ENCODE measurements at regions not wholly inside any gene's neighbourhood (a gene's known extent, or its start where the extent isn't known, plus 50 kb on each side); places are given as distances from the start of the nearest gene placed in this dataset.

DNA sequence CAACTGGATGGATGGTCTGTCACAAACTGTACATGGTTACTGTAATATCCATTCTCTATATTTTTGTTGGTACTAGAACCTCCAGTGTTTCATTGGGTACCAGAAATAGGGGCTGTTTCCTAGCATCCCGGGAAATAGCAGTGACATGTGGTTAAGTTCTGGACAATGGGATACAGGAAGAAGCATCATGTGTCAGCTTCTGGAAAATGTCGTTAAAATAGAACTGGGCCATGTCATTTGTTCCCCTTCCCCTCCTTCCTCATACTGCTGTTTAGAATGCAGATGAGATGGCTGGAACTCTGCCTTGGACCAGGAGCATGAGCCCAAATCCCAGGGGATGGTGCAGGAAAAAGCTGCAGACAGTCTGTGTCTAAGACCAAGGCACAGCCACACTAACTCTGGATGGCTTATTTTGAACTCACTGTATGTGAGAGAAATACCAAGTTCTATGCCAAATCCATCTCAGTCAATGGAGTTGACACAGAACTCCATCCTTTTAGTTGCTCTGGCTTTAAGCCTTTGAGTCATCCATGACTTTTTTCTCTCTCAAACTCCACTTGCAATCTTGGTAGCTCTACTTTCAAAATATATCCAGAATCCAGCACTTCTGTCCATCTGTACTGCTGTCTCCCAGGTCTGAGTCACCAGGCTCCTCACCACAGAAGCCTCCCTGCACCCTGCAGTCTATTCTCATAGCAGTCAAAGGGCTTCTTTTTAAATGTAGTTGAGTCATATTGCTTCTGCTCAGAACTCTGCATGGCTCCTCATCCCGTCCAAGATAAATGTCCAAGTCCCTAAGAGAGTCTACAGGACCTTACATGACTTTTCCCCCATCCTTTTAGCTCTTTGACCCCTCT is 184.2 kb downstream of the NSG2 start:
- no peak for DNase-seq (ENCODE audit: low read depth in 2 of 2, low spot score in 1 of 2)

GRCh38 chr5:174231956-174232487 is 186.5 kb downstream of the NSG2 start:
- DNase-seq (ENCODE audit: low read depth in 2 of 2, low spot score in 1 of 2), result no peak

DNA sequence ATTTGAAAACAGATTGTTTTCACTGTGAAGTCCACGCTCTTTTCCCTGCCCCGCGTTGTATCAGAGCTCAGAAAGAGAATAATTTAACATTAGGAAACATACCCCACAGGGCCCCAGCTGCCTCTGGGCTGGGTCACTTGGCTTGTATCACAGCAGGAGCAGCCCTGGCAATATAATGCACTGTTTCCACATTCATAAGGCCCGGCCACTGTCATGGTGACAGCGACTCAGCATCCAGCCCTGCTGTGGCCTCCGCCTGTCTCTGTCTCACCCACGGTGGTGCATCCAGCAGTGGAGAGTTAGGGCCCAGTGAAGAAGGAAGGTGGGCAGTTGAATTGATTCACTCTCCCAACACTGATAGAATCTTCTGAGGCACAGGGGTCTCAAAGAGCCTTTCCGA is 188.9 kb downstream of the NSG2 start:
- no peak for DNase-seq (ENCODE audit: low read depth in 2 of 2, low spot score in 1 of 2)

DNA sequence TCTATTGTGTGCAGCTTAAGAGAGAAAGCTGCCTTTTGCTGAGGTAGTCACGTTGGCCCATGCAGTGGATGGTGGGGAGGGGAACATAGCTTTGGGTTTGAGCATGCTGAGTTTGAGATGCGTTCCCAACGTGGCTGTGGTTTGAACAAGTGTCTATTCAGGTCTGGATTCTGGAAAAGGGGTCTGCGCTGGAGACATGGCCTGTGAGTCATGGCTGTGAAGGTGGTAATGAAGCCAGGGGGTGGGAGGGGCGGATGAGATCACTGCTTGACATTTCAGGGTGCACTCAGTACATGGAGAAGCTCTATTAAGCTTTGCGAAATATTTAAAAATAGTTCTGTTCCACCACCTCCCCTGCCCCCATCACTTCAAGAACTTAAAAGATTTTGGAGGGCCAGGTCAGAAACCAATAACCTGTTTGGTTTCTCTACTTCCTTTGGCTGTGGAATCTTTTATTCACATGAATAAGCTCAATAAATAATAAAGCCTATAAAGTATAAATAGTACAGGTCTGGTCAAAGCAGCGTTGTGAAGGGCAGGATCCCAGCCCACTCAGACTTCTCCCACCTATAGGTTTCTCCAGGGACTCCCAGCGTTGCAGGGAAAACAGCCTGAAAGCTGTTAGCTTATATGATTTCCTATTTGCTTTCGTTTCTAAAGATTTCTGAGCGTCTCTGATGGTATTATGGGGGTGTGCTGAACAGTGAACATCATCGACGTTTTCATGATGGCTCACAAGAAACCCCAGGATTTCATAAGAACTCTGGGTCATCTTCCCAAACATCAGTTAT is 189.9 kb downstream of the NSG2 start:
- DNase-seq (ENCODE audit: low read depth in 2 of 2, low spot score in 1 of 2), result no peak

- DNase-seq (ENCODE audit: low read depth in 2 of 2, low spot score in 1 of 2), result no peak
These were observed 190.6 kb downstream of the NSG2 start for GRCh38 chr5:174236070-174236469.

- DNase-seq (ENCODE audit: low read depth in 2 of 2, low spot score in 1 of 2), result no peak
These were observed 194.2 kb downstream of the NSG2 start for GRCh38 chr5:174239718-174240117.

DNA sequence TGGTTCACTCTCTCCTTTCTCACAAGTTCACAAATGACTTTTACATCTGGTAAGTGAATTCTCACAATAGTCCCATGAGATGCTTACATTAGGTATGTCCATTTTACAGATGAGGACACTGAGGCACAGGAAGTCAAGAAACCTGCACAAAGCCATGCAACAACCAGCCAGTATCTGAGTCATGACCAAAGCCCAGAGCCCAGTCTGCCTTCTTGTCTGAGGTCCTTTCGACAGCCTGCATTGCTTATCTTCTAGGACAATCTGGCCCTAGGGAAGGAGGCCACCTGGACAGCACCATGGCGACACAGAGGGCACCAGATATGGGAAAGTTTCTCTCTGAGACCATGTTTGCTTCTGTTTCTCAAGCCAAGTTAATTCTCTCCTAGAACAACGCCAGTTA is 197.1 kb downstream of the NSG2 start:
- DNase-seq (ENCODE audit: low read depth in 2 of 2, low spot score in 1 of 2), result no peak

- DNase-seq (ENCODE audit: low read depth in 2 of 2, low spot score in 1 of 2), result no peak
These were observed 198.4 kb downstream of the NSG2 start for GRCh38 chr5:174243904-174244303.

DNA sequence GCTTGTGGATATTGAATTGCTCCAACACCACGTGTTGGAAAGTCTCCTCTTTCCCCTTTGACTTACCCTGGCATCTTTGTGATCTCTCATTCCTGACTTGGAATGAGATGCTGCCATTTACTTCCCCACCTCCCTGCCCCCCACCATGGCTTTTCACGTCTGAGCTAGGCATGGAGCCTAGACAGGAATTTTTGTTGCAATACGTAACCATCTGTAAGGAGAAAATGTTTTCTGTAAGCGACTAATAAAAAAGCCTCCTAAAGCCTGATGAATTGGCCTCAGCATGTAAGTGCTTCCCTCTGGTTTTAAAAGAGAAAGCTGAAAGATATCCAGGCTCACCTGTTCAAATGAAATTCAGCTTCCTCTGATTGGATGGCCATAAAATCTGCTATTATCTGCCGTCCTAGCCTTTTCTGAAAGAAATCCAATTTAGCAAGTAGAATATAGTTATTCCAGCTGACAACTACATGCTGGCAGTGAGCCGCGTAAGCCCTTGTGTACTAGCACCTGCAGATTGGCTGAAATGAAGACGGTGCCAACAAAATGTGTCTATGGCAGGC is 200.1 kb downstream of the NSG2 start:
- DNase-seq (ENCODE audit: low read depth in 2 of 2, low spot score in 1 of 2), result no peak

DNA sequence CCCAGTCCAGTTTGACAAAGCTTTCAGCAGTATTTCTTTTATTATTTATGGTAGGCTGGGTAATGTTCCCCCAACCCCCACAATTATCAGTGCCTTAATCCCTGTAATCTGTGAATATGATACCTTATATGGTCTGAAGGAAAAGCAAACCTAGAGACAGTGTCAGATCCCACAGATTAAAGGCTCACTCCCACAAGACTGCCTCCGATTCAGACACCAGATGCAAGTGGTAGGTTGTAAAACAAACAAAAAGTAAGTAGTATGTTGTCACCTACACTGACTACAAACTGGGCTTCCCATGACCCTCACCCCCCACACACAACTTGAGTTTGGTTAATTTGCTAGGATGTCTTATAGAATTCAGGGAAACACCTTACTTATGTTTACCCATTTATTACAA is 201.2 kb downstream of the NSG2 start:
- no peak for DNase-seq (ENCODE audit: low read depth in 2 of 2, low spot score in 1 of 2)

GRCh38 chr5:174247301-174247700 is 201.8 kb downstream of the NSG2 start:
- DNase-seq (ENCODE audit: low read depth in 2 of 2, low spot score in 1 of 2), result no peak

DNA sequence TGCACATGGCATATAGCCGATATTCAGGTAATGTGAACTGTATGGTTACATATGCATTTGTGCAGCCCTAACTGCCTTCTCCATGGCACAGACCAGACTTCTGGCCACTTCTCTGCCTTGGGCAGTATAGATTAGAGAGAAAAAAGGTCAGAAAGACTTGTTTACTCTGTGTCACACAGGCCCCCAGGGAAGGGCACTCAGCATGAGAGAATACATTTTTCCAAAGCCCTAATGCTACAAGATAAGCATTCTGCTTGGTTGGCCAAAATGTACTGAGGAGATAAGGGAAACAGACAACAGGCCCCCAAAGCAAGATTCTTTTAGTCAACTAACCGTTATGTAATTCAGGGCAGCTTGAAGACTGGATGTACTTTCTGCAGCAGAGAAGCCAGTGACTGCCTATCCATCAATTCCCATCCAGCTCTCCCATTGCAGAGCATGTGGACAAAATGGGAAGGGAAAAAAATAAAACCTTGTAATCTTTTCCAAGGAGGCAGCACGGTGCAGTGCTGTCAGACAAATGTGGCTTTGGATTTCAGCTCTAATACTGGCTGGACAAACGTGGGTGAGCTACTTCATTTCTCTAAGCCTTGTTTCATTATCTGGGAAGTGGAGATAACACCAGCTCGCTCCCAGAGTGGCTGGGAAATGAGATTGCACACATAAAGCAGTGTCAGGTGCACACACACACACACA is 205.9 kb downstream of the NSG2 start:
- no peak for DNase-seq (ENCODE audit: low read depth in 2 of 2, low spot score in 1 of 2)

- DNase-seq (ENCODE audit: low read depth in 2 of 2, low spot score in 1 of 2), result no peak
These were observed 206.6 kb downstream of the NSG2 start for GRCh38 chr5:174252121-174252520.

DNA sequence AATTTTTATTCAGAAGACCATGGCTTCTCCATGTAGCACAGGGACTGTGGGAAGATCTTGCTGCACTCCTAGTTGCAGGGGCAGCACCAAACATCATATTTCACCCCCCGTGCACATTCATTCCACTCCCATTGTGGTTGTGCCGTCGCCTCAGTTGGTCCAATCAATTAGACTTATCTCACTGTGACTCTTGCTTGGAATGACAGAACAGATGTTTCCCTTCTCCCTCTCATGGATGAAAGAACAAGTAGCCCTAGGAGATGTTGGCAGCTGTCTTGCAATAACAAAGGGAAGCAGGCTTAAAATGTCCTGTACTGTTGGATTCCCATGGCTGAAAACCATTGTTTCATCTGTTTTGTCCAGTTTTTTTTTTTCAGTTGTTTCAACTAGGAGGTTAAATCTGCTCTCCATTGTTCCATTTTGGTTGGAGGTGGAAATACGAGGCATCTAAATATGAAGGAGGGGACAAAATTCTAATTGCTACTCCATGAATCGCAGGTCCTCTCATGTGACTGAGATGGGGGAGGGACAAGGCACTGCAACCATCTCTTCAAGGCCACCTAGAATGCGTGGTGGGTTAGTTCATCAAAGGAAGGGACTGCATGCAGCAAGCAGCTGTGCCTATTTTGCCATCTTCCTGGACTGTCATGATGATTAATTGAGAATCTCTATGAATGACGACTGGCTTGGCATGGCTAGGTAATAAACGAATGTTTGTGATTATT is 214.4 kb downstream of the NSG2 start:
- no peak for DNase-seq (ENCODE audit: low read depth in 2 of 2, low spot score in 1 of 2)

DNA sequence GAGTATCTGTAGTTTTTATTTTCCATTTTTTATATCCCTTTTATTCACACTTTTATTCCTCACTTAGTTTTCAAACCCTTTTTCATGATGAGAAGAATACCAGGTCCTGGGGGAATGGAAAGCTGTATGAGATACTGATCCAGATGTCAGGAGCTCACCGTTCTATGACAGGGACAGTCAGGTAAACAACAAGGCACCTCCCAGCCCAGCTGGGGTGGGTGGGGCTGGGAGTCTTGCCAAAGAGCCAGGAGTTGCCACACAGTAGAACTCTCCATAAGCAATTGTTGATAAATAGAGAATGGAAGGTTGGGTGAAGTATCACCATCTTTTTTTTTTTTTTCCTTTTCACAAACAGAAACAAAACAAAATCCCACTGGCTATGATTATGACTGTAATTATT is 225.8 kb downstream of the NSG2 start:
- no peak for DNase-seq (ENCODE audit: low read depth in 2 of 2, low spot score in 1 of 2)

- no peak for DNase-seq (ENCODE audit: low read depth in 2 of 2, low spot score in 1 of 2)
These were observed 227.2 kb downstream of the NSG2 start for GRCh38 chr5:174272671-174273070.

DNA sequence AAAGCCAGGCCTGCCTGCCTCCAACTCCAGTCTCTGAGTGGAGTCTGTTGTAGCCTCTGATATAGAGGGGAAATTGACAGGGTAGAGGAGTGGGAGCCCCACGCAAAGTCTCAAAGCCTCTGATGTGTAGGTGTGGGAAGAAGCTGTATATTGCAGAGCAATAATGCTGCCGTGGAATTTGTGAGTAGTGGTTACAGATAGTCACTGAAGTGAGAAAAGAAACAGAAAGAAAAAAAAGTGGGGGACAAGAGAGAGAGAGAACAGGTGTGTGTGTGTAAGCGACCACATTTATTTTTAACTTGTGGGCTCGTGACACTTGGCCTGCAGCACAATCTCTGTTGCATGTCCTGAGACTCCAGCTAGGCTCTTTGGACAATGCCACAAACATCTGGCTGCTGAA is 227.8 kb downstream of the NSG2 start:
- DNase-seq (ENCODE audit: low read depth in 2 of 2, low spot score in 1 of 2), result no peak

- no peak for DNase-seq (ENCODE audit: low read depth in 2 of 2, low spot score in 1 of 2)
These were observed 230.5 kb downstream of the NSG2 start for GRCh38 chr5:174275959-174276358.

DNA sequence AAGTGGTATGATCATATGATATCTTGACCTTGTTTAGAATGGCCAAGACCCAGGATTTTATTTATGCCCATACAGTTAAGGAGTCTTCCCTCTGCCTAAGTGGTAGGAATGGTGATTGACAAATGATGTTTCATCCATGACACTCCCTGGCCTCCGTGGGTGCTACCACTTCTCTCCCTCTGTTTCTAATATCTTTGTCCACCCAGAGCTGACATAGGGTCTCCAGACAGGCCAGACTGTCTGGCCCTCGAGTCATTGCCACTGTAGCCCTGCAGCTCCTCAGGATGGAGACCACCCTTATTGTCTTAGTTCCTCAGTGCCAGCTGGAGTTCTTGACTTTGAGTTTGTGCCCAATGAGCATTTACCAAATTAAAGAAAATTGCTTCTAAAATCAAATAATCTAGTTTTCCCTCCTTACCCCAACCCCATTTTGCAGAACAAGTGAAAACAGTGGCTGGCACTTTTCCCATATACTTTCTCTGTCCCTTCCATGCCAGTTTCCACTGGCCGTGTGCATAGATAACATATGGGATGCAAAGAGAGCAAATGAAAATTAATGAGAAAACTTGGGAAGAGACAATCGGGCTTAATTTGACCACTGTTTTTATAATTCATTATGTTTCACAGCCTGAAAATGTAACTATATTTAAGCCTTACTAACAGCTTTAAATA is 235.7 kb downstream of the NSG2 start:
- no peak for DNase-seq (ENCODE audit: low read depth in 2 of 2, low spot score in 1 of 2)

DNA sequence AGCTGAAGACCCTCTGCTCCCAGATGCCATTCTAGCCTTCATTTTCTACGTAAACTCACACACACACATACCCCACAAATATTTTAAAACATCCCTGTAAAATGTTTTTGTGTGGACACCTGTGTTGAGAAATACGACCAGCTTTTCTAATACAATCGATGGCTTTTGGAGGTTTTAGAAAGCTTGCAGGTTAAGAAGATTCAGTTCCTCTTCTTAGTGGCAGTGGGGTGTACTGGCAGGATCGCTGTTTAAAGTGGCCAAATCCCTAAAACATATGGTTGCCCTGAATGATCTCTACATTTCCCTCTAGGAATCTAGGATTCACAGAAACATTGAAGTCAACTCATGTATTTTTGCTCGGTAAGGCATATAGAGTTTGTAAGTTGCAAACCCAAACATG is 236.3 kb downstream of the NSG2 start:
- DNase-seq (ENCODE audit: low read depth in 2 of 2, low spot score in 1 of 2), result no peak

Data from stimulated activated CD8-positive, alpha-beta memory T cell treated with anti-CD3 and anti-CD28 coated beads, Interleukin-4, amount 100 ng/mL, for 1 hour (primary cell).